ENCODE measurements at regions not wholly inside any gene's neighbourhood (a gene's known extent, or its start where the extent isn't known, plus 50 kb on each side); places are given as distances from the start of the nearest gene placed in this dataset.

GRCh38 chr7:114130866-114131265, 212.1 kb upstream of the PPP1R3A start:
- TF ChIP-seq CTCF (IDR thresholded peaks at IDR 0.05; ENCODE audit: borderline replicate concordance, insufficient read depth, low read depth, low read length), result no peak
- H3K4me3 ChIP-seq (ENCODE audit: low read depth, low read length), result no peak overlapping the region

GRCh38 chr7:114128880-114129279, 210.1 kb upstream of the PPP1R3A start:
- TF ChIP-seq CTCF (IDR thresholded peaks at IDR 0.05; ENCODE audit: borderline replicate concordance, insufficient read depth, low read depth, low read length), result no peak

GRCh38 chr7:114126095-114126494, 207.3 kb upstream of the PPP1R3A start:
- no peak for TF ChIP-seq CTCF (IDR thresholded peaks at IDR 0.05; ENCODE audit: borderline replicate concordance, insufficient read depth, low read depth, low read length)
- no peak overlapping the region for H3K4me3 ChIP-seq (ENCODE audit: low read depth, low read length)

More at GRCh38 chr7:114128880-114129279, 210.1 kb upstream of the PPP1R3A start:
- H3K4me3 ChIP-seq (ENCODE audit: low read depth, low read length), result no peak overlapping the region

- TF ChIP-seq CTCF (IDR thresholded peaks at IDR 0.05; ENCODE audit: borderline replicate concordance, insufficient read depth, low read depth, low read length), result no peak
Observed at GRCh38 chr7:114112806-114113205, 194.0 kb upstream of the PPP1R3A start.

GRCh38 chr7:114110666-114111065, 191.9 kb upstream of the PPP1R3A start:
- TF ChIP-seq CTCF (IDR thresholded peaks at IDR 0.05; ENCODE audit: borderline replicate concordance, insufficient read depth, low read depth, low read length), result no peak
- H3K4me3 ChIP-seq (ENCODE audit: low read depth, low read length), result no peak overlapping the region

More at GRCh38 chr7:114112806-114113205, 194.0 kb upstream of the PPP1R3A start:
- no peak overlapping the region for H3K4me3 ChIP-seq (ENCODE audit: low read depth, low read length)

- H3K4me3 ChIP-seq (ENCODE audit: low read depth, low read length), result no peak overlapping the region
- no peak for TF ChIP-seq CTCF (IDR thresholded peaks at IDR 0.05; ENCODE audit: borderline replicate concordance, insufficient read depth, low read depth, low read length)
Observed at GRCh38 chr7:114109721-114110120, 190.9 kb upstream of the PPP1R3A start.

- H3K4me3 ChIP-seq (ENCODE audit: low read depth, low read length), result no peak overlapping the region
- TF ChIP-seq CTCF (IDR thresholded peaks at IDR 0.05; ENCODE audit: borderline replicate concordance, insufficient read depth, low read depth, low read length), result no peak
Observed at GRCh38 chr7:114109304-114109703, 190.5 kb upstream of the PPP1R3A start.

Data from GM12875 (cell line).